ENCODE measurements at regions not wholly inside any gene's neighbourhood (a gene's known extent, or its start where the extent isn't known, plus 50 kb on each side); places are given as distances from the start of the nearest gene placed in this dataset.

DNA sequence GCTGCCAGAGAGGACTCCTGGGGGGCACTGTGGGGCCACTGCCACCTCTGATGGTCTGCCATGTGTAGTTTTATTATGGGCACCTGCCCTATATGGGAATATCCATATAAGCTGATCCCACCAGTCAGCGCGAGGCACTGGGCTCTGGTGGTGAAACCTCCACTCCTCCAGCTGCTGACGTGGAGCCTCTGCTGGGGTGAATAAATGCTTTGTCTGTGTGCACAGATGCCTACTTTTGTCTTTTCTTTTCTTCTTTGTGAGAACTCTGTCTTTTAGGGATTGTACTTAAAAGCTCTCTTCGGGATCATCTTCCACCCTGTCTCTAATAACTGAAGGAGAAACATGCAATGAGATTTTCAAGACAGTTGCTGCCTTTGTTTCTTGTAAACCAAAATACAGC lies 68.9 kb upstream of the NCK2 start:
- Histone ChIP-seq H2AK5ac (ENCODE audit: low read depth, low read length) (no peak overlapping the region), H4K20me1 (ENCODE audit: insufficient read depth, low read length) (no peaks in the 10 kb centered on the region), H2AK9ac (replicated peaks; ENCODE audit: low read depth, low read length, poor library complexity) (no peak overlapping the region), H4K5ac (ENCODE audit: low read depth, low read length) (no peak overlapping the region), H3K27me3 (ENCODE audit: control insufficient read depth, insufficient read depth, low read length) (peaks cover 22% of the 10 kb centered on the region), H3K23ac (ENCODE audit: low read depth, low read length) (no peak overlapping the region), H3K18ac (ENCODE audit: low read depth, low read length) (no peak overlapping the region), H3K79me1 (ENCODE audit: low read depth in 1 of 2, low read length in 2 of 2) (no peaks in the 10 kb centered on the region), H3K27ac (ENCODE audit: insufficient read depth, low read length) (no peak overlapping the region), H2BK20ac (ENCODE audit: low read depth, low read length) (no peak overlapping the region), H3K4ac (ENCODE audit: low read depth, low read length) (no peak overlapping the region), H3K4me1 (ENCODE audit: control insufficient read depth, insufficient read depth, low read length) (no peaks in the 10 kb centered on the region), H2BK5ac (ENCODE audit: low read depth, low read length, poor library complexity, severe bottlenecking) (no peak overlapping the region), H2BK120ac (ENCODE audit: low read depth, low read length) (no peak overlapping the region), H4K91ac (ENCODE audit: insufficient read depth, low read depth, low read length) (no peak overlapping the region), H3K14ac (replicated peaks; ENCODE audit: low read depth, low read length) (no peak overlapping the region), H3K9ac (ENCODE audit: low read depth, low read length) (no peak overlapping the region), H3K4me2 (ENCODE audit: low read depth, low read length) (no peak overlapping the region), H3K56ac (ENCODE audit: extremely low read depth, insufficient read depth, low read length) (no peak overlapping the region), H2BK15ac (ENCODE audit: low read depth, low read length) (no peak overlapping the region), H3K4me3 (ENCODE audit: insufficient read depth, low read depth, low read length) (no peak overlapping the region), H3K36me3 (ENCODE audit: control insufficient read depth, insufficient read depth, low read length) (no peaks in the 10 kb centered on the region), H4K8ac (ENCODE audit: low read depth in 2 of 2, low read length in 2 of 2) (no peak overlapping the region), H3K9me1 (ENCODE audit: insufficient read depth, low read length) (no peaks in the 10 kb centered on the region), H3K9me3 (ENCODE audit: control insufficient read depth, insufficient read depth, low read length) (no peaks in the 10 kb centered on the region), H2AFZ (replicated peaks; ENCODE audit: low read length, poor library complexity) (no peak overlapping the region)
- WGBS, 2 experiments (ENCODE audit: extremely low coverage in 2 of 2, insufficient read length in 1 of 2): no CpG with 5 or more reads among the region's 4 CpGs
- CTCF ChIA-PET: interaction anchor here (0.5 kb wide), 1 partner anchor 17 kb away, joined by 3 read pairs; no protein-coding TSS in a partner anchor
- no peak for TF ChIP-seq SMC3 (IDR thresholded peaks at IDR 0.05; ENCODE audit: low read depth, low read length)
- TF ChIP-seq NFE2L2 (IDR thresholded peaks at IDR 0.05; ENCODE audit: low read depth, low read length): no peak
- TF ChIP-seq FOS (IDR thresholded peaks at IDR 0.05; ENCODE audit: low read depth, low read length): no peak
- no peak for TF ChIP-seq RCOR1 (IDR thresholded peaks at IDR 0.05; ENCODE audit: insufficient replicate concordance, low read length)
- TF ChIP-seq CHD1 (IDR thresholded peaks at IDR 0.05; ENCODE audit: low read depth, low read length): no peak
- TF ChIP-seq BHLHE40 (IDR thresholded peaks at IDR 0.05; ENCODE audit: low read depth, low read length): no peak
- TF ChIP-seq RAD21 (IDR thresholded peaks at IDR 0.05; ENCODE audit: low read length): no peak
- no peak for TF ChIP-seq RFX5 (IDR thresholded peaks at IDR 0.05; ENCODE audit: low read depth, low read length)
- no peak for TF ChIP-seq MAFK (IDR thresholded peaks at IDR 0.05; ENCODE audit: low read depth, low read length)
- TF ChIP-seq MAZ (IDR thresholded peaks at IDR 0.05; ENCODE audit: borderline replicate concordance, low read depth, low read length): no peak
- no peak for TF ChIP-seq CEBPB (IDR thresholded peaks at IDR 0.05; ENCODE audit: low read depth, low read length)
- TF ChIP-seq POLR2A (IDR thresholded peaks at IDR 0.05; ENCODE audit: low read depth, low read length): no peak
- no peak for TF ChIP-seq MXI1 (IDR thresholded peaks at IDR 0.05; ENCODE audit: borderline replicate concordance, low read depth, low read length)
- TF ChIP-seq CTCF (conservative IDR thresholded peaks at IDR 0.05; ENCODE audit: low read depth, low read length): no peak
- no peak for TF ChIP-seq USF2 (IDR thresholded peaks at IDR 0.05; ENCODE audit: low read depth, low read length)
- no peak for TF ChIP-seq ELK1 (IDR thresholded peaks at IDR 0.05; ENCODE audit: borderline replicate concordance, low read depth, low read length)
- intact Hi-C loops (cut with micrococcal nuclease) (no loop called here), in situ Hi-C loops (cut with MboI; ENCODE audit: low sequenced_read_pairs) (no loop called here), dilution Hi-C loops (cut with HindIII; ENCODE audit: low sequenced_read_pairs, unreplicated experiment) (no loop called here)
- POLR2A ChIA-PET (ENCODE audit: unreplicated experiment): no interaction called here
- BruUV-seq (replicated peaks): no TSS peak
- DNase-seq: no peak
- no peak for ATAC-seq (ENCODE audit: low read depth)
